ENCODE measurements at regions not wholly inside any gene's neighbourhood (a gene's known extent, or its start where the extent isn't known, plus 50 kb on each side); places are given as distances from the start of the nearest gene placed in this dataset.

GRCh38 chr2:128930101-128930500 is 611.4 kb upstream of the HS6ST1 start:
- TF ChIP-seq CTCF (IDR thresholded peaks at IDR 0.05; ENCODE audit: low read depth, low read length) = no peak
- H3K4me3 ChIP-seq (replicated peaks in 1 of 2; ENCODE audit: low read depth in 2 of 2, low read length in 2 of 2) = no peak overlapping the region
- DNase-seq (ENCODE audit: low read depth in 2 of 2) = no peak

GRCh38 chr2:128940378-128940777 is 621.7 kb upstream of the HS6ST1 start:
- no peak for TF ChIP-seq CTCF (IDR thresholded peaks at IDR 0.05; ENCODE audit: low read depth, low read length)
- no peak overlapping the region for H3K4me3 ChIP-seq (replicated peaks in 1 of 2; ENCODE audit: low read depth in 2 of 2, low read length in 2 of 2)
- DNase-seq (ENCODE audit: low read depth in 2 of 2) = no peak

- no peak for DNase-seq (ENCODE audit: low read depth in 2 of 2)
- no peak overlapping the region for H3K4me3 ChIP-seq (replicated peaks in 1 of 2; ENCODE audit: low read depth in 2 of 2, low read length in 2 of 2)
- TF ChIP-seq CTCF (IDR thresholded peaks at IDR 0.05; ENCODE audit: low read depth, low read length) = no peak
These were observed 623.1 kb upstream of the HS6ST1 start for GRCh38 chr2:128941751-128942150.

- no peak for TF ChIP-seq CTCF (IDR thresholded peaks at IDR 0.05; ENCODE audit: low read depth, low read length)
- DNase-seq (ENCODE audit: low read depth in 2 of 2) = no peak
- no peak overlapping the region for H3K4me3 ChIP-seq (replicated peaks in 1 of 2; ENCODE audit: low read depth in 2 of 2, low read length in 2 of 2)
These were observed 630.7 kb upstream of the HS6ST1 start for GRCh38 chr2:128949360-128949759.

GRCh38 chr2:128950758-128951157 is 632.1 kb upstream of the HS6ST1 start:
- H3K4me3 ChIP-seq (replicated peaks in 1 of 2; ENCODE audit: low read depth in 2 of 2, low read length in 2 of 2) = no peak overlapping the region
- DNase-seq (ENCODE audit: low read depth in 2 of 2) = no peak
- no peak for TF ChIP-seq CTCF (IDR thresholded peaks at IDR 0.05; ENCODE audit: low read depth, low read length)

- no peak overlapping the region for H3K4me3 ChIP-seq (replicated peaks in 1 of 2; ENCODE audit: low read depth in 2 of 2, low read length in 2 of 2)
- no peak for TF ChIP-seq CTCF (IDR thresholded peaks at IDR 0.05; ENCODE audit: low read depth, low read length)
These were observed 639.6 kb upstream of the HS6ST1 start for GRCh38 chr2:128958241-128958640.

GRCh38 chr2:128967646-128968045 is 649.0 kb upstream of the HS6ST1 start:
- no peak for TF ChIP-seq CTCF (IDR thresholded peaks at IDR 0.05; ENCODE audit: low read depth, low read length)
- DNase-seq (ENCODE audit: low read depth in 2 of 2) = no peak
- H3K4me3 ChIP-seq (replicated peaks in 1 of 2; ENCODE audit: low read depth in 2 of 2, low read length in 2 of 2) = no peak overlapping the region

More at GRCh38 chr2:128958241-128958640, 639.6 kb upstream of the HS6ST1 start:
- DNase-seq (ENCODE audit: low read depth in 2 of 2) = no peak
